KMS-11 (cell line): ENCODE measurements at regions not wholly inside any gene's neighbourhood (a gene's known extent, or its start where the extent isn't known, plus 50 kb on each side); places are given as distances from the start of the nearest gene placed in this dataset.

Experiments
- H2AFZ ChIP-seq: fragments of 200-600 bp; sonication (generic); 2 replicates; pipeline ENCODE4 v1.6.1; 2016; ENCODE audit warnings: antibody characterized with exemption, mixed run types, low read depth
- H3K27ac ChIP-seq: fragments of 200-600 bp; sonication (generic); 2 replicates; pipeline ENCODE4 v1.6.1; 2016; ENCODE audit warnings: mild to moderate bottlenecking, mixed run types
- H3K27me3 ChIP-seq: fragments of 200-600 bp; sonication (generic); 2 replicates; pipeline ENCODE4 v1.6.1; 2017; ENCODE audit warnings: mild to moderate bottlenecking, low read depth, mixed run types, moderate library complexity; ENCODE audit not compliant: insufficient read depth
- H3K36me3 ChIP-seq: fragments of 200-600 bp; sonication (generic); 2 replicates; pipeline ENCODE4 v1.6.1; 2017; ENCODE audit warnings: mild to moderate bottlenecking, mixed run types; ENCODE audit not compliant: insufficient read depth
- H3K4me1 ChIP-seq: fragments of 200-600 bp; sonication (generic); 2 replicates; pipeline ENCODE4 v1.6.1; 2016; ENCODE audit warnings: mild to moderate bottlenecking, low read depth, mixed run types; ENCODE audit not compliant: poor library complexity, severe bottlenecking
- H3K4me2 ChIP-seq: fragments of 200-600 bp; sonication (generic); 2 replicates; pipeline ENCODE4 v1.7.0; 2016; ENCODE audit warnings: mild to moderate bottlenecking, mixed run types
- H3K4me3 ChIP-seq: fragments of 200-600 bp; sonication (generic); IDR thresholded peaks from 2 replicates; pipeline ENCODE4 v1.6.1; 2017; ENCODE audit warnings: low read depth, low read length, mixed read lengths; ENCODE audit not compliant: insufficient read depth
- H3K79me2 ChIP-seq: fragments of 200-600 bp; sonication (generic); 2 replicates; pipeline ENCODE4 v1.6.1; 2016; ENCODE audit warnings: low read depth, mixed run types; ENCODE audit not compliant: insufficient read depth
- H3K9ac ChIP-seq: fragments of 200-600 bp; sonication (generic); 2 replicates; pipeline ENCODE4 v1.6.1; 2016; ENCODE audit warnings: mild to moderate bottlenecking, mixed run types
- H4K20me1 ChIP-seq: fragments of 200-600 bp; sonication (generic); 2 replicates; pipeline ENCODE4 v1.6.1; 2016; ENCODE audit warnings: mild to moderate bottlenecking, mixed run types; ENCODE audit not compliant: insufficient read depth
- TF ChIP-seq, protein P1 (sequence below): fragments of 200-600 bp; sonication (generic); conservative IDR thresholded peaks from 2 replicates; pipeline ENCODE4 v1.6.1; 2017; ENCODE audit warnings: low read depth, mild to moderate bottlenecking, antibody characterized with exemption, low read length, moderate library complexity, mixed read lengths

DNA sequence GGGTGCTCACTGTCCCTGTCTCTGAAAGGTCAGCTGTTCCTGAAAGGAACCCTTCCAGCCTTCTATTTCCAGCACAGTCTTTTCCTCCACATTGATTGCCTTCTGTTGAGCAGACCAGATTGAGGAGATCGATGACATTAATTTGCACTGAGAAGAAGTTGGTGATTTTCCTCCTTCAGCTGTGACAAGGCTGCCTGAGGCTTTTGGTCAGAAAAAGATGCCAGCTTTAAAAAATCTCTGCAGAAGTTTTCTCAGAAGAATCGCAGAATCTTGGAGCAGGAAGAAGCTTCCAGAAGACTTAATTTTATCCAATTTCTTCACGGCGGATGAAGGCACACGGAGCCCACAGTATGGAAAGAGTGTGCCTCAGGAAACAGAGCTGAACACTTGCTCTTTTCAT is 112.8 kb downstream of the FAM43A start:
- Histone ChIP-seq H3K4me3 (no peak overlapping the region), H3K27me3 (no peaks in the 10 kb centered on the region), H3K4me1 (no peaks in the 10 kb centered on the region), H3K4me2 (no peak overlapping the region), H3K36me3 (no peaks in the 10 kb centered on the region), H2AFZ (no peak overlapping the region), H4K20me1 (no peaks in the 10 kb centered on the region), H3K79me2 (no peaks in the 10 kb centered on the region), H3K9ac (no peak overlapping the region), H3K27ac (no peak overlapping the region)
- TF ChIP-seq, protein P1, sequence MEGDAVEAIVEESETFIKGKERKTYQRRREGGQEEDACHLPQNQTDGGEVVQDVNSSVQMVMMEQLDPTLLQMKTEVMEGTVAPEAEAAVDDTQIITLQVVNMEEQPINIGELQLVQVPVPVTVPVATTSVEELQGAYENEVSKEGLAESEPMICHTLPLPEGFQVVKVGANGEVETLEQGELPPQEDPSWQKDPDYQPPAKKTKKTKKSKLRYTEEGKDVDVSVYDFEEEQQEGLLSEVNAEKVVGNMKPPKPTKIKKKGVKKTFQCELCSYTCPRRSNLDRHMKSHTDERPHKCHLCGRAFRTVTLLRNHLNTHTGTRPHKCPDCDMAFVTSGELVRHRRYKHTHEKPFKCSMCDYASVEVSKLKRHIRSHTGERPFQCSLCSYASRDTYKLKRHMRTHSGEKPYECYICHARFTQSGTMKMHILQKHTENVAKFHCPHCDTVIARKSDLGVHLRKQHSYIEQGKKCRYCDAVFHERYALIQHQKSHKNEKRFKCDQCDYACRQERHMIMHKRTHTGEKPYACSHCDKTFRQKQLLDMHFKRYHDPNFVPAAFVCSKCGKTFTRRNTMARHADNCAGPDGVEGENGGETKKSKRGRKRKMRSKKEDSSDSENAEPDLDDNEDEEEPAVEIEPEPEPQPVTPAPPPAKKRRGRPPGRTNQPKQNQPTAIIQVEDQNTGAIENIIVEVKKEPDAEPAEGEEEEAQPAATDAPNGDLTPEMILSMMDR: no peak

DNA sequence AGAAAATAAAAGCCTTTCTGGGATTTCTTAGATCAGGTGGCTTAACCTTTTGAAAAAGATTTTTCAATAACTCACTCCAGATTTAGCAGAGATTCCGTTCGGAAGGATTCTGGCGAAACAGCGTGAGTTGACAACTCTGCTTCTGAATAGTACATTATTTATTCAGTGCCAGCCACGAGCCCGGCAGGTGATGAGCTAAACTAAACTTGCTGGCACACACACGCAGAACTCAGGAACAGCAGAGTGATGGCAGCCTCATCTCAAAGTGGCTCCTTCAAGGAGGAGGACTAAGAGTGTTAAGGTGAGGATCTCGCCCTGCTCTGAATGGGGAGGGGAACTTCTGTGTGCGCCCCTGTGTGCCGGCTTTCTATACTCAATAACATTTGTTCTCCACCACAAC is 114.3 kb downstream of the FAM43A start:
- TF ChIP-seq, protein P1: no peak
- no peaks in the 10 kb centered on the region for H3K4me1 ChIP-seq
- no peak overlapping the region for H2AFZ ChIP-seq

DNA sequence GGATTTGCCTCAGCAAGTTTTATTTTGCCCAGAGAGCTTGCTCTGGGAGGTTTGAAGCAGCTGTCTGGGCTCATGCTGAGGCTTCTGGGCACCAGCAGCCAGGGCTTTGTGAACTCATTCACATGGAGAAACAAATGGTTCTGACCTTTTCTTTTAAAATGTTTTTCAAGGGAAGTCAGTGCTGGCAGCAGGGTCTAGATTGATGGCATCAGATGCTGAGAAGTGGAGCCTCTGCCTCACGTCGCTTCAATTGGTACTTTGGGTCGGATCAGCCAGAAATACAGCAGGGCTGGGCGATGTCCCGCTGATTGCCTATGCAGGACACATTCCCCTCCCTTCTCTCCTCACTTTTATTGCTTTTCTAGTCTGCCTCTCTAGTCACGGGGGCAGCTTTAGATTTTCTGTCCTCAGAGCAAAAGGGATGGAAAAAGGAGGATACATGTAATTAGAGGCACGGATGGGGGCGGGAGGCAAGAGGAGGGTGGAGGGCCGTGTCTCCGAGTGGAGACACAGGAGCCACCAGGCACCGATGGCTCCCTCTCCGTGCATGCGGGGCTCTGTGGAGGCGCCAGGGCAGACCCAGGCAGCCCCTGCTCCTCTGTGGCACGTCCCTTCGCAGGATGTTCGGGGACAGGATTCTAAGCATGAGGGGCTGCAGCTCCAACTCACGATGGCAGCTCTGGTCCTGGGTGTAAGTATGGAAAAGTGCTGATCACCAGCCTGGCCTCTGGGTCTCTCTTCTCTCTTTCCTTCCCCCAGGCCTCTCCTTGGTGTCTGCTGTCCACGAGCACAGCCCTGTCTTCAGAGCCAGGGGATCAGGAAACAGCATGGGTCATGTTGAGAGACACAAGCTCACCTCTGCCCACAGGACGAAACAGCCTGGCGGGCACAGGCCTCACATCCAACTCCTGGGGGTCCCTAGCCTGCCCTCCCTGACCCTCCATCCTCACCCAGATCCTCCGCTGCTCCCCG is 116.1 kb downstream of the FAM43A start:
- H3K27me3 ChIP-seq: no peaks in the 10 kb centered on the region
- no peak overlapping the region for H3K4me2 ChIP-seq
- no peak overlapping the region for H3K4me3 ChIP-seq
- H2AFZ ChIP-seq: no peak overlapping the region
- H3K4me1 ChIP-seq: no peaks in the 10 kb centered on the region
- no peak overlapping the region for H3K27ac ChIP-seq
- TF ChIP-seq, protein P1: no peak
- no peaks in the 10 kb centered on the region for H4K20me1 ChIP-seq
- H3K9ac ChIP-seq: no peak overlapping the region
- no peaks in the 10 kb centered on the region for H3K36me3 ChIP-seq
- no peaks in the 10 kb centered on the region for H3K79me2 ChIP-seq

More for the DNA sequence above, 114.3 kb downstream of the FAM43A start:
- no peak overlapping the region for H3K4me3 ChIP-seq
- H3K27me3 ChIP-seq: no peaks in the 10 kb centered on the region
- no peak overlapping the region for H3K4me2 ChIP-seq
- H4K20me1 ChIP-seq: no peaks in the 10 kb centered on the region
- no peak overlapping the region for H3K9ac ChIP-seq
- no peak overlapping the region for H3K27ac ChIP-seq
- H3K36me3 ChIP-seq: no peaks in the 10 kb centered on the region
- no peaks in the 10 kb centered on the region for H3K79me2 ChIP-seq

DNA sequence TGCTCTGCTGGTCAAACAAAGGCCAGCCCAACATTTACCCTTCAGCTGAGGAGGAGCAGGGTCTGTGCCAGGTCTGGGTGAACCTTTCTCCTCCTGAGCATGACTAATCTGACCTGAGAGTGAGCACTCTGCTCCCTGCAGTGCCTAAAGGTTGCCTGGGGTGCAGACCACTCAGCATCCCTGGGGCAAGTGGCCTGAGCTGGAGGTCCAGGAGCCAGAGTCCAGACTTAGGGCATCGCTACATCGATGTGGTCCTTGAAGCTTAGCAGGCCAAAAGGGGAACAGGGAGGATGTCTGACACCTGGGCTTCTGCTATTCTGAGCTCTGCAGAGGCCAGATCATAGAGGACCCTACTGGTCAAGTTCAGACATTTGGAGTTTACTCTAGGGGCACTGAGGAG is 119.1 kb downstream of the FAM43A start:
- Histone ChIP-seq H3K4me3 (no peak overlapping the region), H3K4me2 (no peak overlapping the region), H3K27me3 (no peaks in the 10 kb centered on the region), H3K36me3 (no peaks in the 10 kb centered on the region), H4K20me1 (no peaks in the 10 kb centered on the region), H3K9ac (no peak overlapping the region), H2AFZ (no peak overlapping the region), H3K79me2 (no peaks in the 10 kb centered on the region), H3K4me1 (no peaks in the 10 kb centered on the region), H3K27ac (no peak overlapping the region)
- TF ChIP-seq, protein P1: no peak
